GM10266 (cell line): ENCODE measurements at regions not wholly inside any gene's neighbourhood (a gene's known extent, or its start where the extent isn't known, plus 50 kb on each side); places are given as distances from the start of the nearest gene placed in this dataset.

Experiments used
- DNase-seq: peaks from one replicate; pipeline ENCODE4 v3.0.0; 2012; ENCODE audit errors: extremely low spot score
- TF ChIP-seq, protein P1 (sequence below): IDR thresholded peaks from 2 replicates; pipeline ENCODE4 v1.5.1; 2012; ENCODE audit warnings: mild to moderate bottlenecking, low read depth; ENCODE audit not compliant: control insufficient read depth, insufficient read depth; ENCODE audit errors: missing control alignments

DNA sequence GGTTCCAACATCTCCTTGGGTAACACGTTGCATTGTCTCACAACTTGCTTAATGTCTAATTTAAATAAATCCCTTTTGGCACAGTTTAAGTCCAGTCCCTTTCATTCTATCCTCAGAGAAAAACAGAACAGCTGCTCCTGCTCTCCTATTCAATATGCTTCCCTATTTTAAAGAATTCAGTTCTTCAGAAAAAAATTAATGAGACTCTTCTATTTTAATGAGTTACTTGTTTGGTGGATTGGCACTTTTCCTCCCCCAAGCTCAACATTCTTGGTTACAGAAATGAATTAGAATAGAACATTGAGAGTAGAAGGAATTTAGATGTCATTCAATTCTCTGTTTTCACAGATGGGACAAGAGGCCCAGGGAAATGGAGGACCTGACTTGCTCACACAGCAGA, 116.9 kb upstream of the ATP8B1 start:
- TF ChIP-seq, protein P1, sequence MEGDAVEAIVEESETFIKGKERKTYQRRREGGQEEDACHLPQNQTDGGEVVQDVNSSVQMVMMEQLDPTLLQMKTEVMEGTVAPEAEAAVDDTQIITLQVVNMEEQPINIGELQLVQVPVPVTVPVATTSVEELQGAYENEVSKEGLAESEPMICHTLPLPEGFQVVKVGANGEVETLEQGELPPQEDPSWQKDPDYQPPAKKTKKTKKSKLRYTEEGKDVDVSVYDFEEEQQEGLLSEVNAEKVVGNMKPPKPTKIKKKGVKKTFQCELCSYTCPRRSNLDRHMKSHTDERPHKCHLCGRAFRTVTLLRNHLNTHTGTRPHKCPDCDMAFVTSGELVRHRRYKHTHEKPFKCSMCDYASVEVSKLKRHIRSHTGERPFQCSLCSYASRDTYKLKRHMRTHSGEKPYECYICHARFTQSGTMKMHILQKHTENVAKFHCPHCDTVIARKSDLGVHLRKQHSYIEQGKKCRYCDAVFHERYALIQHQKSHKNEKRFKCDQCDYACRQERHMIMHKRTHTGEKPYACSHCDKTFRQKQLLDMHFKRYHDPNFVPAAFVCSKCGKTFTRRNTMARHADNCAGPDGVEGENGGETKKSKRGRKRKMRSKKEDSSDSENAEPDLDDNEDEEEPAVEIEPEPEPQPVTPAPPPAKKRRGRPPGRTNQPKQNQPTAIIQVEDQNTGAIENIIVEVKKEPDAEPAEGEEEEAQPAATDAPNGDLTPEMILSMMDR = no peak
- no peak for DNase-seq

DNA sequence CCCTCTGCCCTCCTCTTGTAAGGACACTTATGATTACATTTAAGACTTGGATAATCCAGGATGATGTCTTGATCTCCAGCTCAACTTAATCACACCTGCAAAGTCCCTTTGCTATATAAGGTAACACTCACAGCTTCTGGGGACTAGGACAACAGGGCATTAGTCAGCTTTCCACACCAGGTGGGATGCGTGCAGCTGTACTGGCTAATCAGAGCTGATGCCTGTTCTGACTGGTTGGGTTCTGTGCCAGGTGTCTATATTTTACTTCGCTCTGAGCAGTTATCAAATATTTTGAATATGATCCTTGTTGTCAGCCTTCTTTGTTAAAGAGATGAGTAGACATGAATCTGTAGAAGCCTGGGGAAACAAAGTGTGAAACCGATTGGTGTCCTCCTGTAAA, 115.5 kb upstream of the ATP8B1 start:
- TF ChIP-seq, protein P1 = no peak
- DNase-seq = no peak

- DNase-seq = no peak
- TF ChIP-seq, protein P1 = no peak
Measured at GRCh38 chr18:57916684-57917083, 113.6 kb upstream of the ATP8B1 start.

DNA sequence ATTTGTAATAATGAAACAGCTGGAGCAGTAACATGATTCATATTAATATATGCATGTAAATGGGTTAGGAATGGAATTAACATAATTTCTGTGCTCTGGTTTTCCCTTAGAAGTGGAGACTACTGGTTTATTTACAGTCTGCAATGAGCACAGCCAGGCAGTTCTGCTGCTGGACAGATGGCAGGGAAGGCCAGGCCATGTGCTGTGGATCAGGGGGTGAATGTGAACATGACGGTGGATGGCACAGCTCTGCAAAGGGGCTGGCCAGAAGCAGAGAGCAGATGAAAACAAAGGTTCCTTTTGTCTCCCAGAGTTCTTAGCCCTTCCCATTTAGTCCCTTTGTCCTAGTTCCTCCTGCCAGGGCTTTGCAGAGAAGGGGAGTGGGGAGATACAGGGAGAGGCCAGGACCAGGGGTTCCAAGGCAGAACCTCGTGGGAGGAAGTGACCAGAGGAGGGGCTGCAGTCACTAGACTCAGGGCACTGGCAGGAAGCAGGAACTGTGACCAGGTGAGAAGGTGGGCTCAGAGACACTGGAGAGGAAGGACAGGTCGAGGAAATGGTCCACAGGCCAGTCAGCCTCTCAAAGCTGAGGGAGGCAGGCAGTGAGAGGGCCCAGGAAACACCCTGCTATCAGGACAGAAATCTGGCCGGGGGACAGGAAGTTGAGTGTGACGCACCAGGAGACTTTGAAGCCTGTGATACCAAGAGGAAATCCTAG, 112.9 kb upstream of the ATP8B1 start:
- TF ChIP-seq, protein P1 = no peak
- no peak for DNase-seq

DNA sequence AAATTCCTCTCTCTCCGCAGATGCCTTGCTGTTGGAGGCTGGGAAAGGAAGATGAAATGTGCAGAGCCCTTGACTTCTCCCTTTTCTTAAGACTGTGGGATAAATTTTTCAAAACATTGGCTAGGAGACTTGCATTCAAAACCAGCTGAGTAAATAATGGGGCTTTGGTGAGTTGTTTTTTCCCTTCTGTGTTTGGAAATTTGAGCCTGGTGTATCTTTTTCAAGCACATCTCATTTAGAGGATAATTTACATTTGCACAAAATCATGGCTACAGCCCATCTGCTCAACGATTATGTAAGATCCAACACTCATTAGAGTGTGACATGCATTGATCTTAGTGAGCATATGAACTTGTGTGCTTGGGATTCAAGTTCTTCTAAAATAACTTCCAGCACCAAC, 112.1 kb upstream of the ATP8B1 start:
- TF ChIP-seq, protein P1 = no peak
- no peak for DNase-seq

DNA sequence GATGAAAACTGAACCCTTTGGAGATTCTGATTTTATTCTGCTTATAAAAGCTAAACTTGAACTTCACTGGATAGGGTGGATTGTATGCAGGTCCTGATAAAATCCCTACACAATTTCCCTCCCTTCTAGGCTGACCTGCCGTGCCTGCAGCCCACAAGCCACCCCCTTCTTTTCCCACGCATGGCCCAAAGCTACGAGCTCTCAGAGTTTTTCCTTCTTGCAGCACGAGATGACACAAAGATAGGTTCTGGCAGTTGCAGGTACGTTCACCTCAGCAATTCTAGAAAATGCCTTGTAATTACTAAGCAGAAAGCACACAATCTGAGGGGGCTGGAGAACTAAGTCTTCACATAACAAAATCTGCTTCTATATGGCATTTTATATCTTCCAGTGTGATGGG, 110.6 kb upstream of the ATP8B1 start:
- DNase-seq = no peak
- TF ChIP-seq, protein P1 = no peak

DNA sequence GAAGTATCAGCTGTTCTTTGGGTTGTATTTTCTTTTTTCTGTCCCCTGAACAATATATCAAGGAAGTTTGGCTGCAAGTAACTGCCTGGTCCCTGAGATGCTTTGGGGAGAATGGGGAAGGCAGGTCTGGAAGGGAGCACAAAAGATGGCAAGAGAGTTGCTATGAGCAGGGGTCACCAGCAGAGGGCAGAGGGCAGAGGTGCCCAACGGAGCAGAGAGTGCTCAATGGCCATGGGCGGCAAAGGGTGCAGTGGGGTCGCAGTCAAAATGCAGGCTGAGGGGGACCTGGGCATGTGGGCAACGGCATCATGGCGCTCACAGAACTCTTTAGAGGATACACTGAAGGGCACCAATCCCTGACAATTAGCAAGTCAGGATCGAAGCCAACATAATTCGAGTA, 107.7 kb upstream of the ATP8B1 start:
- TF ChIP-seq, protein P1 = peak; percentile 56
- peak; percentile 17 for DNase-seq
